DMS53 (cell line): ENCODE measurements at regions not wholly inside any gene's neighbourhood (a gene's known extent, or its start where the extent isn't known, plus 50 kb on each side); places are given as distances from the start of the nearest gene placed in this dataset.

Experiments used
- DNase-seq: peaks from one replicate; lab custom pipeline; 2025; lab: John Stamatoyannopoulos, UW

DNA sequence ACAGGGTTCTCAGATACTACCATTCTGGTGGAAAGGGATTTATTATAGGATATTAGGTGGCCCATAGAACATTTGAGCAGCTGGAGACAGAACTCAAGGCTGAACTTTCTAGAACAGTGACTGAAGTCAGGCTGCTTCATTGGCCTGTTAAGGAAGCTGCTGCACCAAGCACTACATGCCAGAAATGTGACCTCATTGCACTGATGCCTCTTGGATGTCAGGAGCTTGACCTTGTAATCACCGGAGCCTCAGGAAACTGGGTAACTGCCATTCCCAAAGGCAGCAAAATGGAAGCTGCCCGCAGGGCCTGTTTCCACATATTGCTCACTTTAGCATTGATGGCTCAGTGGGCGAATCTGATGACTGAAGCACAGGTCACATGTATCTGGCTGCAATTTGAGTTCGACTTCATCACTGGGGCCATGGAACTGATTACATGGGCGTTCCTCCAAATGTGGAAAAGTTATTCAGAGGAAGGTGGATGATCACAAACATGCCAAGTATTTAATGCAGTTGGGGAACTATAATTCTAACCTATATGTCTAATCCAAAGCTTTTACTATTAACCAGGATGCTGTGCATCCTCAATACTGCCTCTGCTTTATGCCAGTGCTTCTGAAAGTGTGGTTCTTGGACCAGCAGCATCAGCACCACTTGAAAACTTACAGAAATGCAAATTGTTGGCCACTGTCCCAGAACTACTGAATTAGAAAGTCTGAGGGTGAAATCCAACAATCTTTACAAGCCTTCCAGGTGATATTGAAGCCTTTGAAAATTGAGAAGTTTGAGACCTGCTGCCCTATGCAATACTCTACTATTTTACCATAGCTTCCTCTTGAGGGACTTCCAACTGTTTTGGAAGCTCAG, 337.2 kb upstream of the NAV3 start:
- no peak for DNase-seq

DNA sequence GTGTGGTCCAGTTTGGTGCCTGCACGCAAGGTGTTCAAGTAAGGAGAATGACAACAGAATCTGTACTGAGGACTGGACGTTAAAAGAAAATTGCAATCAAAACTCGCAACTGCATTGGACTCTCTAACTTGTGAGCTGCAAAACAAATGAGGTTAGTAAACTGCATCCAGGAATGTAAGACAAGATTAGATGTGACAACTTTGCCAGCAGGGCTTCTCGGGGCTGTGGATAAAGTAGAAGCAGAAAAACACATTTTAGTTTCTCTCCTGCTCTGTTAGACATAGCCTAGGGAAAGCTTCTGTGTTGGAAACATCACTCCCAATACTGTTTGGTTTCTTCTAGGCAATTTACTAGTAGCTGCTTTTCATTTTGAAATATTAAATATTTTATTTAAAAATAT, 338.2 kb upstream of the NAV3 start:
- no peak for DNase-seq

DNA sequence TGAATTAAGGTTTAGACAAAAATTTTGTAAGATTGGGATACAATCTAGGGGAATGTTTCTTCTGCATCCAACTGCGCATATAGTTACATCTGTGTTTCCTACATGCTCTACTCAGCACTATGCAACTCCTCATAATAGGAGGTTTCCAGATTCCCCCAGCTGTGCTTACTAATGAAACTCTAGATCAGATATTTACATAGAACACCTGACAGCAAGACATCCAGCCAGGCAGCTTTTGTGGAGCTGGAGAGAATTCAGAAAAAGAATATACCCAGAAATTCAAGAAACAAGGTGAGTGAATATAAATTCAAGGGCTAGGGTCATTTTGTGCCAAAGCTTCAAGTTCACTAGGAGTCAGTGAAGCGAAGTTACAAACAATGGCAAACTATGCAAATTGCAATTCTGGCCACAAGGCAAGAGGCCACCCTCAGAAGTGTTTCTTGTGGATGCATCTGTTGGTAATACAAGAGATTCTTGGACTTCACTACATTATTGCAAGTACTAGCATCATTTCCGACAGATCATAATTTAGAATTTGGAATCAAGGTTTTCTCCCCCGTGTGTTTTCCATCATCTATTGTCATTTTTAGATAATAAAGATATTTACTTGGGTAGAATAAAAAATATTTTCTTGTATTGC, 341.2 kb upstream of the NAV3 start:
- DNase-seq: peak; percentile 32

DNA sequence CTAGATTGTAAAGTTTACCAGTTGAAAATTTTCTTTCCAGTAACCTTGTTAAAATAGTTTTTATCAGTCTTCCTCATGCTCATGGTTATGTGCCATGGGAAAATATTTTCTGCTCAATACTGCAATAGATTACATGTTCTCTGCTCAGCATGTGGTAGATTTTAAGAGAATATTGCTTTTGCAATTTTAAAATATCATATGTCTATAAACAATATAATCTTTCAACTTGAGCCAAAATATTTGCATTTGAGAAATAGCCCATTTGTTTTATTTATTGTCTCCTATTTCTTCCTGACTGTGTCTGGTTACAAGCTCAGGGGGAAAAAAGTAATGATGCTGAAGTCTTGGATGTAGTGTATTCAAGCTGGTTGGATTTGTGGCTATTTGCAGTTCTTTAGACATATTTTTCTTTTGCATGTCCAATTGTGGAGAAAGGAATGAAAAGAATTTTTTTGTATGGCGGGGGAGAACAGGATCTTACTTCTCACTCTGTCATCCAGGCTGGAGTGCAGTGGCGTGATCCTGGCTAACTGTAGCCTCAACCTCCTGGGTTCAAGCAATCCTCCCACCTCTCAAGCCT, 342.6 kb upstream of the NAV3 start:
- DNase-seq: no peak

DNA sequence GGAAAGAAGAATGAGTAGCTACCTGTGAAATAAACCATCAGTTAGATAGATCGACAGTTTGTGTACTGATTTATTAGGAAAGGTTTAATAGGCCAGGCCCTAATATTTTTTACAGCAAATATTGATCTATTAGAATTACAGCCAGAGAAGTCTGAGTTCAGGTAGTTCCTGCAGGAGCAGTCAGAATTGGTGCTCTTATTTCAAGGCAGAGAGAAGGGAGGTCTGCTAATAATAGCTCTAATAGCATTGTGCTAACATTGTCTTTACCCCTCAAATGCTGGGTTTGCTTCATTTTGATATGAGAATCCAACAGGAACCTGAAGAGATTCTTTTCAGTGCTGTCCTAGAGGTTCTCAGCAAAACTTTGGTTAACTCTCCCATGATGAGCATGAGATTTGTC, 343.8 kb upstream of the NAV3 start:
- DNase-seq: no peak

DNA sequence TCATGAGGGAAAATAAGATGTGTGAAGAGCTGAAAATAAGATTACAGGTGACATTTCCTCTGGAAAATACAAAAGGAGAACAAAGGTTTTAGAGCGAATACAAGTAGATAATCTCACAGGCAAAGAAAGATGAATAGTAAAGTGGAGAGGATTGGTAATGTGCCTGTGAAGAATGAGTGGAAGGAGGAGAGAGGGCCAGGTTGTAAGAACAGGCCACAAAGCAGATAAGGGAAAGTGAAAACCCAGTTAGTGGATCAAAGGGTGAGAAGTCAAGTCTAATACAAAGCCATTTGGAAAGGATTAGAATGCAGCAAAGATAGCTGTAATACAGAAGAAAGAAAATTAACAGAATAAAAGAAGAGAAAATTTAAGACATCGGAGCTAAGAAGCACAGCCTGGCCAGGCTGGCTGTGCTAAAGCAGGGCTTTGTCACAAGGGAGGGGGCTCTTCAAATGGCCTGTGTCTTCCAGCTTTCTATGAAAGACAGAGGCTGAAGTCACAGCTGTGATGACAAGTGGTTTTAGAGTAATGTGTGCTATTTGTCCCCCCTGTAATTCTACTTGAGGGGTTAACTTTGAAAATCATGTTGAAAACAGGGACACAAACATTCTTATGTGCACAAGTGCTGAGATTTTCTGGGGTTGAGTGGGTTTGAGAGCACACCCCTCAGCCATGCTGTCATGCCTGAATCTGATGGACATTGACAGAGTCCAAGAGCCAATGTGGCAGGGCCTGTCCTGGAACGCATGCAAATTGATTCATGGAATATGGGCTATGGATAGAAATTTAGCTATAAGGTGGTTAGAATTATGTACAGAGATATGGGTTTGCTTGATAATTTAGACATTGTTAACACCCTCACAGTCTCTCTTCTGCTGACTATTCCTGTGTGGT, 344.5 kb upstream of the NAV3 start:
- DNase-seq: no peak

DNA sequence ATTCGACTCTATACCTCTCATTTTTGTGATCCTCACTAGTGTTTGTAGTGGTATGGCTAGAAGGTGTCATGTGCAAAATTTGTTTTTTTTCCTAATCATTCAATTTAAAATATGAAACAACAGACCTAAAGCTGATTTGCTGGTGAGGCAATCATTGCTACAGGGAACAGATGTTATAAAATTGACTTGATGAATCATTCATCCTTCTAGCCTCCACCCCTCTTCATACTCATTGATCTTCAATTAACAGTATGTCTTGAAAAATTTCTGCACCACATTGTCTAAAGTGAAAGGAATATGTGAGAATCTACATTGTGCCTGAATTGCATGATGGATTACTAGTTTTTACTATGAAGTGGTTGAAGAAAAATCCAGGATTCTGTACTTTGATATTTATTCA, 349.0 kb upstream of the NAV3 start:
- no peak for DNase-seq

DNA sequence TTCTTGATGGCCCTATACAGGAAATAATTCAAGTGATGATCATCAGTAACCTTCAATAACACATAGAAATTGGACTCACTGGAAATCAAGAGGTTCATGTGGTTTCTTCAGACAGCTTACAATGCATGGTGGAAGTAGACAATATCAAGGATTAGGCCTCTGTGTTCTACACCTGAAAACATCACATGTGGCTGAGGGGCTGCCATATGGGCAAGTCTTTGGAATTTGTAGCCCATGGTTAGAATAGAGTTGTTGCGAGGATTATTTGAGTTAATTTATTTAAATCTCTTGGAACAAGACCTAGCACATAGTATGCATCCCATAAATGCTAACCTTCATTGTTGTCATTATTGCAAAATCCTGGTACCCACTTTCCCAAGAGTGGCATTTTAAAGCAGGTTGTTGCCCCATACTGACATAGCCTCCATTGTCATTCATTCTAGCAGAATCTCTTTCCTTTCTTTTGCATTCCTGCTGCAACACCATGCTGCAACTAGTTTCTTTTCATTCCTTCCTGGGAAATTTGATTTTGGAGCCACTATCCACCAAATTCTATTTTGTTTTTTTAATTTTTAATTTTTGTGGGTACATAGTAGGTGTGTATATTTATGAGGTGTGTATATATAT, 352.7 kb upstream of the NAV3 start:
- no peak for DNase-seq

DNA sequence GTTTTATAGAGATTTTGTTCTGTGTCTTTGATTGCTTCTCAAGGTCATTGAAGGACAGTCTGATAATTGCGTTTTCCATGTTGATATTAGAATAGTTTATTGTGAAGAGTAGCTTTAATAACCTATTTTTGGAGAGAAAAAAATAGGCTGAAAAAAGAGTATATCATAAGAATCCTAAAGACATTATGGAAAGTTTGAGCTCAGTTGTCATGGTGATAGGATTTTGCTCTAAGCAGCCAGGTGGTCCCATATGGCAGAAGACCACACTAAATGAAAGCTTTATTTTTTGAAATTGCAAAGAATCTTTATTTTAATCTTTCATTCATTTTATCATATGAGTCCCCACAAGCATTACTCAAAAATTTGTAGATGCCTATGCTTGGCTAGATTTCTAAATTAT, 358.9 kb upstream of the NAV3 start:
- DNase-seq: no peak

DNA sequence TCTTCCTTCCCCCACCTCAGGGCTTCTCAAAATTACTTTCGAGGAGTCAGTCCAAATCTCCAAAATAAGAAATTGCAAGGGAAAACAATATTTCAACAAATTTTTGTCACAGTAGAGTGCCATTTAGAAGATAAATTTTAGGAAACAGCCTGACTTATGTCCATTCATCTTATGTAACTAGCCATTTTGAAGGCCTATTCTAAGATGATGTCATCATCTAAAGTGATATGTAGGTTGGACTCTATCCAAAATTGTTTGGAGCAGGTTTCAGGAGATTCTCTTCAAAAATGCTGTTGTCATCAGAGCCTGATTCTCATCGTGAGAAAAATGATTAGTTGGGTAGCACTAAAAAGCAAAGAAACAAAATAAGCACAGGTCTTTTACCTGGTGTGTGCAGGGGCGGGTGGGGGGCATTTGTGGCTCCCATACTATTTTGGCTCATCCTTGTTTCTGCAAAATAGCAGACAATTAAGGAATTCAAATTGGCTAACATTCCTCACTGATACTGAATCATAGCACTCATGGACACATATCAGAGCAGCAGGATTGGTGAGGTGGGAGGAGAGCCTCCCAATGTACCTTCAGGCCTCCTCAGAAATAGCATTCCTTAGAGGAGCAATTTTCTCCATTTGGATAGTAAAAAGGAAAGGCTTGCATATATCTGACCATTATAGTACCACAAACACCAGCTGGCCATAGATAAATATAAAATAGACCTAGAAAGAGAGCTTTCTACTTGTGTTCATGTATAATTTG, 360.9 kb upstream of the NAV3 start:
- peak; percentile 15 for DNase-seq

DNA sequence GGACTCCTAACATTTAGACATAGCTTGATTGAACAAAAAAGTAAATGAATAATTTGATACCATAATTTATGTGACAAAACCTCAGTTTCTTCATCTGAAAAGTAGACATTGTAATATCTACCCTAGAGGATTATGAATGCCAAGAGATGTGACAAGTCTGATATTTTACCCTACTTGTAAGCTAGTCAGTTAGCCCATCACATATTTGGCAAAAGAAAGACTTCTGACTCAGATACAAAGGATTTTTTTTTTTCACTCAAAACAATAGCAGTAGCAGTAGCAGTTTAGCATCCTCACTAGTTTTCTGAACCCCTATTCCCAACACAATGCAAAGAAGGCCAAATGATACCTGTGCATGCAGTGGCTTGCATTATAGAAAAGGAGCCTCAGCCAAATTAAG, 377.3 kb upstream of the E2F7 start:
- DNase-seq: no peak

DNA sequence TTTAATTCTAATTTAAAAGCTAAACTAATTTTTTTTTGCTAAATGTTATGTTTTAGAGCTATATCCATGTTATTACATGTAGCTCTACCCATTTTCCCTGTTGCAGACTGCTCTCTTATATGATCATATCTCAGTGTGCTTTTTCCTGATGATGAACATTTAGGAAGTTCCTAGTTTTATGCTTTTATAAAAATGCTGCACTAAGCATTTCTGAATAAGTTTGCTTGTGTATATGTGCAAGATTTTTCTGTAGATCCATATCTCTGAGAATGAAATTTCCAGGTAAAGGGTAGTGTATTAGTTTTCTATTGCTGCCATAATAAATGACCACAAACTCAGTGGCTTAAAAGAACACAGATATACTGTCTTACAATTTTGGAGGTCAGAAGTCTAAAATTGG, 374.4 kb upstream of the E2F7 start:
- DNase-seq: no peak

DNA sequence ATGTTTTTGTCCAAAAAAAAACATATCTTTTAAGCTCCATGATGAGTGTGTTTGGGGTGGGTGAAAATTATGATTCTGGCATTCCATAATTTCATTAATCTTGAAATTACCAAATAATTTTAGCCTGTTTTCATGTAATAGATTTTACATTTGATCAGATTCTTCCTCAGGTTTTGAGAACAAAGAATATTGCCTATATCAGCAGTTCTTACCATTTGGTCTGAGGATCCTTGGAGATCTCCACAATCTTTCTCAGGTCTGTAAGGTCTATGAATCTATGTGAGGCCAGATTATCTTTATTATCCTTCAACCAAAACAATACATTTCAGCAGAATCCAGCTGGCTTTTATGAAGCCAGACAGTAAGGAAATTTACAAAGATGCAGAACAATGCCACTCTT, 373.3 kb upstream of the E2F7 start:
- DNase-seq: no peak

DNA sequence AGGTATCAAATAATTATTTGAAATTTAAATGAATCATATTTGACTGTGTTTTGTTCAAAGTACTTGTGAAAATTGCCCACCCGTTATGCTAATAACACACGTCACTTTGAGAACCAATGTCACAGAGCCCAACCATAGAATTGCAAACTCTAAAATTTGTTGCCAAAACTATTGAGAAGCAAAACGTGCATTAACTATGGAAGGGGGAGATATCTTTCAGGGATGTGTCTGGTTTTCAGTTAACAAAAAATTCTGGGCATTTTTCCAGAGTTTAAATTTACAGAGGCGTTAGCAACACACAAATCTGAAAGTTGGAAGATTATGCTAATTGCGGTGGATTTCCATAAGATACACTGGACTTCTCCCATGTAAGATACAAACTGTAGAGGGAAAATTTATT, 371.8 kb upstream of the E2F7 start:
- no peak for DNase-seq

DNA sequence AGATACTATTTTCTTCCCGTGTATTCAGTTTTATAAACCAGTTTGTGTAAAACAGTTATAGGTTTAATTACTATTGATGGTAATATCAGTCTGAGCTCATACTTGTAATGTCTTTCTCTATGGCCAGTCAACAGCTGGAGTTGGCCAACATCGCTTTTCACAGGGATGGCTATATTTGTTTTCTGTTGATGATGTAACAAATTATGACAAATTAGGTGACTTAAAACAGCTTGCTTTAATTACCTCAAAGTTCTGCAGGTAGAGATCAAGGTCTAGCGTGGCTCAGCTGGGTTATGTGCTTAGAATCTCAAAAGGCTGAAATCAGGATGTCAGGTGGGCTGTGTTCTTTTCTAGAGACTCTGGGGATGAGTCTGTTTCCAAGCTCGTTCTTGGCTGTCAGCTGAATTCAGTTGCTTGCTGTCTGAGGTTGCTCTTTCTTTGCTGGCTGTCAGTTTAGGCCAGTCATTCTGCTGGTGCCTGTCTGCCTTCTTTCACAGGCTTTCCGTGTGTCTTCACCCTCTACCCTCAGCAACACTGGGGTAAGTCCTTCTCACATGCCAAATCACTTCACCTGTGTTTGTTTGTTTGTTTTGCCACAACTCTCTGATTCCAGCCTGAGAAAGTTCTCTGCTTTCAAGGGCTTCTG, 370.2 kb upstream of the E2F7 start:
- no peak for DNase-seq

DNA sequence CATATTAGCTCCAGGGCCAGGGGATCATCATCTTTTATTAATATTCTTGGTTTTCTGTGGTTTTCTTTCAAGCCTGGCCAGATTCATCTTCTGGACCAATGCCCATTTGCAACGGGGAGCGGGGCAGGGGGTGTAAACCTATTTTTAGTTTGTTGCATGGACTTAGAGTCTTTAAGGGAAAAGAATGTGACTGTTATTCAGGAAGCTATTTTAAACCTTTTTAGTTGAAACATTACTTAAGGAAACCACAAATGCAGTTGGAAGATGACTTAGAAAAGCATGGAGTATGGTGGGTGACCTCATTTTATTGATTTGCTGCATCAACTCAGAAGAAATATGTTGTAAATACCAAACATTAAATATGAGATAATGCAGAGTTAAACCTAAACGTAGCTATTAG, 368.4 kb upstream of the E2F7 start:
- DNase-seq: no peak

DNA sequence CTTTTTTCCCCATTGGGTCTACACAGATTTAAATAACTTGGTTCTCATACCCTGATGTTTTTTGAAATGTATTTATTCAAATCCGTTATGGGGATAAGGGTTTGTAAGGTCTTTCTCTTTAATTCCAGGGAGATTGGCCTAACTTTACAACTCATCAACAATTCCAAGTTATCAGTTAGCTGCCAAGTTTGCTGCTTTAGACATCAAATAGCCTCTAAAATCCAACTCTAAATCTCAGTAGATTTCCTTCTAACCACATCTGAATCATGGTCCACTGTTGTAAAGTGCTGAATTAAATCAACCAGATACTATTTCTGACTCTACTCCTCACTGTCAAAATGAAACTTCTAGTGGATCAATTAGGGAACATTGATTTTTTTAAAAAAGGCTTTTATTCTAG, 364.1 kb upstream of the E2F7 start:
- DNase-seq: no peak

DNA sequence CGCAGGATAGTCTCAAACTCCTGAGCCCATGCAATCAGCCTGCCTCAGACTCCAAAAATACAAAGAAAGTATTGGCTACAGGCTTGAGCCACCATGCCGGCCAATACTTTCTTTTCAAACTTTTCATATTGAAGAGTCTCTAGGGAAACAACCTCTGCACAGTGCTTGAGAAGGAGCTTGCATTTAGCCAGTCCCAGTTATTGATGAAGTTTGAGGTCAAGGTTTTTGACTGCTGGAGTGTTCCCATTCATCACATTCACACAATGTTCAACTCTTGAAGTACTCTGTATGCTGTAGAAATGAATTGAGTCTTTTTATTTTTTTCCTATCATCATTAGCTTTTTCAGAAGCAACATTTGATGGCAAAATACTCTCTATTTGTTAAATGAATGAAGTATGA, 355.8 kb upstream of the E2F7 start:
- DNase-seq: no peak

DNA sequence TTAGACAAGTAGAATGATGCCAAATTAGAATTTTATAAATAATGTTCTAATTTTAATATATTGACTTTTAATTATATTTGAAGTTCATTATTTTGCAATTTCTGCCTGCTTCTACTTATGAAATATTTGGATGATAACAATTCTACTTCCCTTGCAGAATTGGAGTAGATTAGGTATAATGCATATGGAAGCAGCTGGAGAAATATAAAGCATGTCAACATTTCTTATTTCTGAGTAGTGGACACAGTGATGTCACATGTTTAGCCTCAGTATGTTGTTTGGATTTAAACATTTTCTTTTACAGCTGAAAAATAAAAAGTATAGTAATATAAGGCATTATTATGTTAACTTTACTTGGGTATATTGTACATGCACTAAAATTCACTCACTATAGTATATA, 344.2 kb upstream of the E2F7 start:
- DNase-seq: no peak

DNA sequence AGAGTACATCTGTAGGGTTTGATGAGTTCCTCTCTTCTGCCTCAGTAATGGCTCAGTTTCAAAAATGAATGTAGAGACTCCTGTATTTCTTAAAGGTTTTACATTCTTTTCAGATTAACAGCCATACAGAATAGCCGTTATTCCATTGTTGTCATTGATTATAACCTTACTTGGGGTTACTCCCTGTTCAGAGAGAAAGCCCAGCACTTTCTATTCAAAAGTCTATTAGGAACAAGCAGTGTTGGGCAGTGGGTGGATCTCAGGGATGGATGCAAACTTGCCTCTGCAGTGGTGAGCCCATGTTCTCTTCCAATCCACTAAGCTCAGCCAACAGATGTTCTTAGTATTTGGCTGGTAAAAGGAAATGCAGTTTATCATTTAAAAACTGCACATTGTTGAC, 342.6 kb upstream of the E2F7 start:
- DNase-seq: no peak
